HG03575 (cell line): ENCODE measurements at regions not wholly inside any gene's neighbourhood (a gene's known extent, or its start where the extent isn't known, plus 50 kb on each side); places are given as distances from the start of the nearest gene placed in this dataset.
A peak's percentile ranks its signal among the peaks of the same experiment; 100 is the strongest.
"Not testable (repeated sequence)": the region's sequence is repeated elsewhere in the genome, so short reads cannot be mapped to it uniquely, and the experiment has no call there.

Experiments
- ATAC-seq: cut with Tn5 transposase; IDR thresholded peaks from one replicate; pipeline ENCODE4 v1.9.1; 2021; ENCODE audit not compliant: unreplicated experiment, insufficient number of reproducible peaks, low FRiP score; ENCODE audit errors: extremely low read depth

DNA sequence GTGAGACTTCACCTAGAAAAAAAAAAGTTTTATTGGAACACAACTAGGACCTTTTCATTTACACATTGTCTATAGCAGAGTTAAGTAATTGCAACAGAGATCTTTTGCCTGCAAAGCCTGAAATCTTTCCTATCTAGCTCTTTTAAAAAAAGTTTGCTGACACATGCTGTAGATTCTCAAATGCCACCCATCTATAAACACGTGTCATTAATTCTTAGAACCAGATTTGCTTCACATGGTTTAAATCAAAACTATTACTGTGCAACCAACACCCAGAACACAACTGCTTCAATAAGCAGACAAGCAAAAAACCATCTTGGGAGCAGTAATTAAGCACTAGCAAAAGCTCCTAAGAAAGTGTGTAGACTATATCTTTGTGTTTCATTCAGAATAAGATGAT, 55.0 kb downstream of the OXSM start:
- no peak for ATAC-seq

DNA sequence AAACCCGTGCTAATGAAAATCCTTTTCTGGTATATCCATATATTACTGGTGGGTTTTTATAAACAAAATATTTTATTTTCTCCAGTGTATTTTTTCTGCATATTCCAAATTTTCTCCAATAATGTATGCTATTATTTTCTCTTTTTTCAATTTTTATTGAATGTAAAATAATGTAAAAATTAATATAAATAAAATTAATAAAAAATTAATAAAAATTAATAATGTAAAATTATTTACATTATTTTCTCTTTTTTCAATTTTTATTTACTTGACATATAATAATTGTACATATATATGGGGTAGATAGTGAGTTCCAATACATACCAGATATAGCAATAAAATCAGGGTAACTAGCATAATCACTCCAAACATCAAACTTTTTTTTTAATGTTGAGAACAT, 56.4 kb downstream of the OXSM start:
- ATAC-seq, result no peak

DNA sequence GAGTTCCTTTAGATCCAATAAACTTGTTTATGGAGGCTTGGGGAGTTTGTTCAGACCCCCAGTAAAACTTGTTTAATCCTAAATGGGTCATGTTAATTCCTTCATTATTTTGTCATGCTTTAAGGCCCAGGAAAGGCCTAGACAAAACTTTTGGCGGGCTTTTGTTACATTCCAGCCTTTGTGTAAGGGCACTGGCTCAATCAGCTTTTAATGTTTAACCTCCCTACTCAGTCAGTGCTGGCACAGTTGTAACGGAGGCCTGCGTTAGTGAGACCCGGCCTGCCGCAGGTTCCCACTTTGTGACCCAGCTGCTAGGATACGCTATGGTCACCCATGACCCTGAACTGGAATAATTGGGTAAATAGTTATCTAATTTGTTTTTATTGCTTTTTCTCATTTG, 59.2 kb downstream of the OXSM start:
- no peak for ATAC-seq

DNA sequence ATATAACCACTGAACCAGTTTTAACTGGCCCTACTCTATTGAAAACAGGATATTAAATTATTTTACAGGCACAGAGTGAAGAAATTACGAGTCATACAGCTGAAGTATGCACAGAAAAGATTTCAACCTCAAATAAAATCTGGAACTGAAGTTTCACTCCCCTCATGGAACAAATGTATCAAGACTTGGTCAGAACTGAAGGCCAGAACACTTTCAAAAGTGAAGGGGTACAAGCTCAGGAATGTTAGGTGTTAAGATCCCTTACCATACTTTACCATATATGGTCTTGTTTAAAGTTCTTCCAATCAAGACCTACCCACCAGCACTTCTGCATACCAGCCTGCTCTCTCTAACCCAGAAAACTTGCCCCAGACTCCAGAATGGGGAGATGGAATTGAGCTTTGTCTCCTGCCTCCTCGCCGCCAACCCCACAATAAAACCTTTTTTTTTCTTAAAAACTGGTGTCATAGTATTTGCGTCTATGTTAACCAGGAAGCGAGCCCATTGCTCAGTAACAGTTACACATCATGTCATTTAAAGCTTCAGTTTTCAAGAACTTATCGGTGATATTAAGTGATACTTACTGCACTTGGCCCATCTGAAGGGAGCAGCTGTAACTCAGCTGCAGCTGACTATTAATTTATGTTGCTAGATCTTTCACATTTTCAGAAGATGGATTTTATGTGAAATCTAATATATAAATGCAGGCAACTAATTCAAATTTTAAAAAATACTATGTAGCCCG, 59.9 kb downstream of the OXSM start:
- no peak for ATAC-seq

DNA sequence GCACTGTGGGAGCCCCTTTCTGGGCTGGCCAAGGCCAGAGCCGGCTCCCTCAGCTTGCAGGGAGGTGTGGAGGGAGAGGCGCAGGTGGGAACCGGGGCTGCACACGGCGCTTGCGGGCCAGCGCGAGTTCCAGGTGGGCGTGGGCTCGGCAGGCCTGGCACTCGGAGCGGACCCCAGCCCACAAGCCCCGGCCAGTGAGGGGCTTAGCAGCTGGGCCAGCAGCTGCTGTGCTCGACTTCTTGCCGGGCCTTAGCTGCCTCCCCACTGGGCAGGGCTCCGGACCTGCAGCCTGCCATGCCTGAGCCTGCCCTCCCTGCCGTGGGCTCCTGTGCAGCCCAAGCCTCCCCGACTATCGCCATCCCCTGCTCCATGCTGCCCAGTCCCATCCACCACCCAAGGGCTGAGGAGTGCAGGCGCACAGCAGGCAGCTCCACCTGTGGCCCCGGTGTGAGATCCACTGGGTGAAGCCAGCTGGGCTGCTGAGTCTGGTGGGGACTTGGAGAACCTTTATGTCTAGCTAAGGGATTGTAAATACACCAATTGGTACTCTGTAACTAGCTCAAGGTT, 61.9 kb downstream of the OXSM start:
- not testable (repeated sequence) for ATAC-seq

DNA sequence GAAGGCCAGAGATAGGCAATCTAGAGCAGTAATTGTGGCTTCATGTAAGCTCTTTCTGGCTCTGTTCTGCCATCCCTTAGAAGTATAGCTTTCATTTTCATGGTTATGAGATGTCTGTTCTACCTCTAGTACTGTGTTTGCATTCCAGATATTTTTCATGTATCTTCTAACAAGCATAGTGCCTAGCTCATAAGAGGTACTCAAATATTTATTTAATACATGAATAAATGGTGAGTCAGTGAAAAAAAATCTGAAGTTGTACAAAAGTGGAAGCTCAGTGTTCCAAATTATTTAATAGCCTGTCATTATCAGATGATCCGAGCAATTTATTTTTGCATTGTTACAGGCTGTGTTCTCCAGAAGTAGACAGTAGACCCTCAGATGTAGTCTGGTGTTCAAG, 64.3 kb downstream of the OXSM start:
- ATAC-seq, result no peak

DNA sequence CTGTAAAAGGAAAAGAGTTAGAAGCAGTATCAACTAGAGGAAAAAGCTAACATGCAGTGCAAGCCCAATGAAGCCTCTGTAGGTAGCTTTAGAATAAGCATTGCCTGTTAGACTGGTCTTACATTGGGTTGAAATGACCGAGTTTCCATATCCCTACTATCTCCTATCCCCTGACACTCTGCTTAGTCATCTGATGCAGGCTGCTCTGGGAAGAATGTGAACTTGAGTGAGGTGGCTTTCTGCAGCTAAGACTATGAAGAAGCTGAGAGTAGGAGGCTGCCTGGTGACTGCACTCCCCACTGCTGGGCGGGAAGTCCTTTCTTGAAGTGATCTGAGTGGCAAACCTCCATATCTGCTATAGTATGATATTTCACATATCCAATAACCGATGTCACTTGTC, 64.7 kb downstream of the OXSM start:
- ATAC-seq, result no peak

DNA sequence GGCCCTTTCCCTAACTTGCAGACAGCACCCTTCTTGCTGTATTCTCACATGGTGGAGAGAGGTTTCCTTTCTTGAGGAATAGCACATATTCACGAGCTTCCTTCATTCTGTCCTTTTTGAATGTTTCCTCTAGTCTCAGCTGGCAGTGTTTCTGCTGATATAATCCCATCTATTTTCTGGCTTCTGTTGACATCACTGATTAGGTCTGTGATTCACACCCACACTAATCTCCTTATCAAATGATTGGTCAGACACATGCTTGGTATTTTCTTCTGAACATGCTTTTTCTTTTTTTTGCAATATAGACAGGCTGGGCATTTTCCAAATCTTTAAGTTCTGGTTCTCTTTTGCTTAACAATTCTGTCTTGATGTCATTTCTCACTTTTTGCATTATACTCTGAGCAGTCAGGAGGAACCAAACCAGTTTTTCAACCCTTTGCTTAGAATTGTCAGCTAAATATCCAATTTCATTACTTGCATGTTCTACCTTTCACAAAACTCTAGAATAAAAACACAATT, 65.4 kb downstream of the OXSM start:
- ATAC-seq, result no peak

DNA sequence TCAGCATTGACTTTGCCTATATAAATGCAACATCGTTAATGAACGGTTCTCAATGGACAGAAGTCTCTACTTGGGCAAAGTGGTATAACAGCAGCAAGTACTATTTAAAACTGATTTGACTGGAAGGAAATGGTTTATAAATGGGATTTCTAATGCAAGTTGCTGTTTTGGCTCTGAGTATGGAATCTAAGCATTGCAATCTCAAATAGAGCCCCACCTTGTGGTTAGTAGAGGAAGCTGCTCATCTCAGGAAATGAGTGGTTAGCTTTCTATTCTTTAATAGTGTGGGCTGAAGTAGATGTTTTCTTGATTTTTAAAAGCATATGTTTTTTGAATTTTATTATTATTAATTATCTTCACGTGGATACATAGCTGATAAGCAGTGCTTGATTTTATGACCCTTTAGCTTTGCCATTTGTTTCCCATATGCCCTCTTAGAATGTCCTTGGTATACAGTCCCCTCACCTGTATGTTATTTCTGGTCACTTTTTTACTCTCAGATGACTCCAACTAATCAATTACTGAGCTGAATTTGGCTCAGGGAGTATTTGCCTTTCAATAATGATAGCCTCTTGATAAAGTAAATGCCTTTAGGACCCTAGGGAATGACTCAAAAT, 67.1 kb downstream of the OXSM start:
- peak; percentile 78 for ATAC-seq

DNA sequence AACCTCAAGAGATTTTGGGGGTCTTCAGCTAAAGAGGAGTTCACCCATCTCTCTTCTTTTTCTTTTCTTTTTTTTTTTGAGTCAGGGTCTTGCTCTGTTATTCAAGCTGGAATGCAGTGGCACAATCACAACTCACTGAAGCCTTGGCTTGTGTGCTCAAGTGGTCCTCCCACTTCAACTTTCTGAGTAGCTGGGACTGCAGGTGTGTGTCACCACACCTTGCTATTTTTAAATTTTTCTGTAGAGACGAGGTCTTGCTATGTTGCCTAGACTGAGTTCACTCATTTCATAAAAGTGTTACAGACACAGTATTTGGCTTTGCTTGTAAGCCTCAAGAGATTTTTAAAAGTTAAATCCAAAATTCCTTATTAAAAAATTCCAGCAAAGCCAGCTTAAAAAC, 71.7 kb downstream of the OXSM start:
- ATAC-seq, result no peak

DNA sequence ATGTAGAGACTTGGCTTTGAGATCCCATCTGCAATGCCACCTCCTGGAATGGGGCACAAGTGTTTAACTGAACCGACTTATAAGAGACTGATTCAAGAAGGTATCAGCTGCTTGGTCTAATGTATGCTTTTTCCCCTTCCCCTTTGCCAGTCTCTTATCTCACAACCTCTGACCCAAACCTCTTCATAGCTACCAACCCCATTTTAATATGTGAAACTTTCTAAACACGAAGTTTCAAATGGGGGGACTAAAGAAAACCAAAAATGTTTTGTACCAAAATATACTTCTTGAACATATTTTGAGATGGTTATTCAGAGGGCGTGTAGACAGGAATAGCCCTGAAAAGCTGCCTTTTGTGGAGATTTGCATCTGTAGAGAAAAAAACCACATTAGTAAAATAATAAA, 73.1 kb downstream of the OXSM start:
- ATAC-seq, result no peak

DNA sequence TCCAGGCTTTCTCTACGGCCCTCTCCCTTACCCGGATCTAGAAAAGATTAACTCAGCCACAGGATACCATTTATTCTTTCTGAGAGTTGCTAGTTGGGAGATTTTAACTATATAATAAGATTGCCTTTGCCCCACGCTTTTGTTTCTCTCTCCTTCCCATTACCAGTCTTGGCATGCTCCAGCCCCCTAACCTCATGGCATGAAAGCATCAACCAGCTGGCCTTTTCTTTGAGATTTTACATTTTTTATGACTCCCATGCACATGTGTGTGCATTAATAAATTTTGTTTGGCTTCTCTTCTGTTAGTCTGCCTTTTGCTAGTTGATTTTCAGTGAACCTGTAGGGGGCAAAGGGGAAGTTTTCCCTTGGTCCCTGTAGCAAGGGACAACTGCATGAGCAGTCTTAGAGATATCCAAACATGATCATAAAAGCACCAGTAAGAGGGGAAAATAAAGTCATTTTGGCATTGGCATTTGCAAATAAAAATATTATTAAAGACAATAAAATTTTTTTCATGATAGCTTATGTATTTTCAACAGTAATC, 73.6 kb downstream of the OXSM start:
- ATAC-seq, result no peak

DNA sequence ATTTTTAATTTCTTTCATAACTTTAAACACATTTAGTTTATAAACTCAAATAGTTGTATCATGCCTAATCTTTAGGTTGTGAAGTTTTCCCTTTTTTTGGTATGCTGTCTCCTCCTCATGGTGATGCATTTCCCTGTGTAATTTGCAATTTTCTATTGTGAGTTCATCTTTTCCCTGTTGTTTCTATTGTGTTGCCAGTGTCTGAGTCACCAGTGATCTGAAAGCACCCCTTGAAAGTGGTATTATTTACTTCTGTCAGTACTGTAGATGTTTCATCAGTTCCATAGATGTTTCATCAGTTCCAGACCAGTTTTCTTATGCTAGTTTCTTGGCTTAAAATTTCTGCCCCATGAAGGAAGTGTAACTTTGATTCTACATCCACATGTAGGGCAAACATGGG, 80.6 kb downstream of the OXSM start:
- ATAC-seq, result no peak

DNA sequence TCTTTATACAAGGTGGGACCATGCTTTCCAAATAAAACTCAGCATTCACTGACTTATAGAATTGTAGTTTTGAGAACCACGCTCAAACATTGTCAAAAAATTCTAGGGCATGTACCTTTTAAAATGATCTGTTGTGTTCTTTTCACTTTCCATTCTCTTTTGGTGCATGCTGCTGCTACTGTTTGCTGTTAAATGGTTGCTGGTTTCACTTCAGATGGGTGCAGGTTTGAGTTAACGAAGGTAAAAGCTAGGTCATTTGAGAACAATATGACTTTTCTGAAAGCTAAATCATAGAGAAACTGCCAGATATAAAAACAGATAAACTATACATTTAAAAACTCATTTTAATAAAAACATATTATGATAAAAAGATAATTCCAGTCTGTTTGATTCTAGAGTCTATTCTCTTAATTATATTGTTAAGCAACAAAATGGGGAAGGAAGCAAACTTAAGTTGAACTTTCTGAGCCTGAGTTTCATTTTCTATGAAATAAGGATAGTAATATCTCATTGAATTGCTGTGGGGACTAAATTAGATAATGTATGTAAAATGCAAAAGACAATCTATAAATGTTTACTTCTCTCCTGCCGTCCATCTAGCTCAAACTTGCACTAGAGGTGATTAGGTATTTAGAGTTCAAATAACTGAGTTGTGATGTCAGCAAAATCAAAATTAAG, 82.4 kb downstream of the OXSM start:
- ATAC-seq, result peak; percentile 64

DNA sequence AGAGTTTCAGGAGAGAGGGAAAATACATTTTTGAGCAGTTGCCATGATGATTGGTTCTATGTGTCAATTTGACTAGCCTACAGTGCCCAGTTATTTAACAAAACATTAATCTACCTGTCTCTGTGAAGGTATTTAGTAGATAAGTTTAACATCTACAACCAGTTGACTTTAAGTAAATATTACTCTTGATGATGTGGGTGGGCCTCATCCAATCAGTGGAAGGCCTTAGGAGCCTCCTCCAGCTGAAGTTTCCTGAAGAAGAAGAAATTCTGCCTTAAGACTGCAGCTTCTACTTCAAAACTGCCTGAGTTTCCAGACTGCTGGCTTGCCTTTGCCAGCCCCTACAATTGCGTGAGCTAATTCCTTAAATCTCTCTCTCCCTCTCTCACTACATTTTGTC, 93.6 kb downstream of the OXSM start:
- no peak for ATAC-seq

DNA sequence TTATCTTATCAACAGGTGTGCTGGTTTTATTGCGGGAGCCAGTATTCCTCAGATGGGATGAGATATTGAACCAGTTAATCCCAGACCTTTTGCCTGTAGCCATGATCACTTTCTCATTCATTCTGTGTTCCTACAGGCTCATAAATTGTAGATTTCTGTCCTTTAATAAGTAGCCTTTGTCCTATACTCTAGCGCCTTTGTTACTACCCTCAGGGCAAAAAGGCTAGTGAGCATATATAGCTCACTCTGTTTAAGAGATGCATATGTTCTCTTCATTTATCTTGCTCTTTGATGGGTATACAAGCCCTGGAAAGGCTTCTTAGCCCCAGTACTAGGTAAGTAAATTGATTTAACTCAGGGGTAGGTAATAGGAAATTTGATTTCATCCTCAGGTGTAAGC, 95.1 kb downstream of the OXSM start:
- no peak for ATAC-seq

DNA sequence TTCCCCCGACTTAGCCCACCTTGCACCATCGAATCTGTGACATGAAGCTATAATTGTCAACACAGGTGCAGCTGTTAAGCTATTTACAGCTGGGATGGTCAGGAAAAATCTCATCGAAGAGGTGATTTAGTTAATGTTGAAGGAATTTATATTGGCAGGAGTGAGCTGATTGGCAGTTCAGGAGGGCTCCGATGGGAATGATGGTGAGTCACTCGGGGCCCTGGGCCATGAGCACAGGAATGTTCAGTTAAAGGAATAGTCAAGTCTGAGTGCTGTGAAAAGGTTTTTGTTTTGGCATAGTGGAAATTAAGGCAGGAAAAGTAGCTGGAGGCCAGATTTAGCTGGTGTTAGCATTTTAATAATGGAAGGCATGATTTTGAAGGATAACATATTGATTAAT, 95.7 kb downstream of the OXSM start:
- ATAC-seq, result no peak

DNA sequence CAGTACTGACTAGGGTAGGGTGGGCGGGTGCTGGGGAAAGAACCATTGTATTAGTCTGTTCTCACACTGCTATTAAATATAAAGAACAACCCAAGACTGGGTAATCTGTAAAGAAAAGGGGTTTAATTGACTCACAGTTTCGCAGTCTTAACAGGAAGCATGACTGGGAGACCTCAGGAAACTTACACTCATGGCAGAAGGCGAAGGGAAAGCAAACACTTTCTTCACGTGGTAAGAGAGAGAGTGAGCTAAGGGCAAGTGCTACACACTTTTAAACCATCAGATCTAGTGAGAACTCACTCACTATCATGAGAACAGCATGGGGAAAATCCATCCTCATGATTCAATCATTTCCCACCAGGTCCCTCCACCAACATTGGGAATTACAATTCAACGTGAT, 98.0 kb downstream of the OXSM start:
- no peak for ATAC-seq

DNA sequence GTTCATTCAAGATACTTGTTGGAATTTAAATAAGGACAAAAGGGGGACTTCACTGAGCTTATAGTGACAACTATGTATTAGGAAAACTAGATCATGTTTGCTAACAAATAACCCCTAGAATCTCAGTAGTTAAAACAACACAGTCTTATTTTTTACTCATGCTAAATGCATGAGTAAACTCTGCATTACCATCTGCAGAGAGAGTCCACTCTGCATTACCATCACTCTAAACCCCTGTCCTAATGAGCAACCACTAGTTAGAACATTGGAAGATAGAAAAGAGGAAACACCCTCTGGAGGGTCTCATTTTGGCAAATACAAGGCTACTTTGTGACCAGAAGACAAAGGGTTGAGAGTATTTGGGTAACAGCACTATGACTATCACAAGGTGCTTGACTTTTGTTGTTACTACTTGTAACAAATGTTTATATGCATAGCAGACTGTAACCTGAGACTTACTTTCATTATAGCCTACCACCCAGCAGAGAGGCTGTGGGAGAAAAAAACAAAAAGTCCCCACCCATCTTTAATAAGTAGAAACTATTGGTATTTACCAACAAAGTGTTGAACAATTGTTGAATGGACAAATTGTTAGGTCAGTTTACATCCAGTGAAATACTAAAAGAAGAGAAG, 99.1 kb downstream of the OXSM start:
- no peak for ATAC-seq
